Neural progenitor cell (in vitro differentiated cells): ENCODE measurements at regions not wholly inside any gene's neighbourhood (a gene's known extent, or its start where the extent isn't known, plus 50 kb on each side); places are given as distances from the start of the nearest gene placed in this dataset.

Experiments used
- DNase-seq: peaks from one replicate; pipeline ENCODE4 v3.0.0-alpha.2; 2016; ENCODE audit warnings: low spot score
- H2AFZ ChIP-seq: fragments of 200-600 bp; sonication (generic); replicated peaks from 2 replicates; pipeline ENCODE4 v1.6.1; 2016; ENCODE audit warnings: antibody characterized with exemption
- H3F3A ChIP-seq: fragments of 200-600 bp; sonication (generic); 2 replicates; pipeline ENCODE4 v1.6.1; 2016; ENCODE audit warnings: antibody characterized with exemption, low read depth
- H3K27ac ChIP-seq: fragments of 200-600 bp; sonication (generic); 2 replicates; pipeline ENCODE4 v1.5.1; 2016; ENCODE audit warnings: mild to moderate bottlenecking
- H3K27me3 ChIP-seq: fragments of 200-600 bp; sonication (generic); 2 replicates; pipeline ENCODE4 v1.6.1; 2016; ENCODE audit warnings: mild to moderate bottlenecking, moderate library complexity
- H3K36me3 ChIP-seq: fragments of 200-600 bp; sonication (generic); 2 replicates; pipeline ENCODE4 v1.5.1; 2016
- H3K4me1 ChIP-seq: fragments of 200-600 bp; sonication (generic); 2 replicates; pipeline ENCODE4 v1.6.1; 2016; ENCODE audit warnings: mixed run types
- H3K4me2 ChIP-seq: fragments of 200-600 bp; sonication (generic); 2 replicates; pipeline ENCODE4 v1.6.1; 2016
- H3K4me3 ChIP-seq: fragments of 200-600 bp; sonication (generic); 2 replicates; pipeline ENCODE4 v1.5.1; 2016
- H3K79me2 ChIP-seq: fragments of 200-600 bp; sonication (generic); 2 replicates; pipeline ENCODE4 v1.6.1; 2016; ENCODE audit warnings: low read depth
- H3K9ac ChIP-seq: fragments of 200-600 bp; sonication (generic); 2 replicates; pipeline ENCODE4 v1.6.1; 2016
- H3K9me3 ChIP-seq: fragments of 200-600 bp; sonication (generic); 2 replicates; pipeline ENCODE4 v1.5.1; 2016; ENCODE audit warnings: low read depth
- H4K20me1 ChIP-seq: fragments of 200-600 bp; sonication (generic); 2 replicates; pipeline ENCODE4 v1.6.1; 2016; ENCODE audit warnings: low read depth
- H3K27ac Mint-ChIP-seq: 3 replicates; pipeline ENCODE4 v1.8.0; 2021; ENCODE audit warnings: mixed read lengths
- H3K27me3 Mint-ChIP-seq: 2 replicates; pipeline ENCODE4 v1.8.0; 2022; ENCODE audit warnings: low read depth, mild to moderate bottlenecking, inconsistent platforms, moderate library complexity, mixed read lengths; ENCODE audit not compliant: insufficient read depth
- H3K36me3 Mint-ChIP-seq: 3 replicates; pipeline ENCODE4 v1.8.0; 2021; ENCODE audit warnings: mixed read lengths
- H3K4me1 Mint-ChIP-seq: 3 replicates; pipeline ENCODE4 v1.8.0; 2021; ENCODE audit warnings: mixed read lengths
- H3K4me3 Mint-ChIP-seq: 3 replicates; pipeline ENCODE4 v1.8.0; 2021; ENCODE audit warnings: mild to moderate bottlenecking, moderate library complexity, mixed read lengths
- H3K9me3 Mint-ChIP-seq: 3 replicates; pipeline ENCODE4 v1.8.0; 2020; ENCODE audit warnings: mixed read lengths
- CTCF ChIP-seq: fragments of 200-600 bp; sonication (generic); IDR thresholded peaks from 2 replicates; pipeline ENCODE4 v1.5.1; 2017; ENCODE audit warnings: antibody characterized with exemption, mild to moderate bottlenecking
- EZH2 ChIP-seq: fragments of 200-600 bp; sonication (generic); IDR thresholded peaks from 2 replicates; pipeline ENCODE4 v1.6.1; 2017; ENCODE audit warnings: antibody characterized with exemption, mild to moderate bottlenecking, moderate library complexity
- EZH2phosphoT487 ChIP-seq: fragments of 200-600 bp; sonication (generic); IDR thresholded peaks from 2 replicates; pipeline ENCODE4 v1.6.1; 2017; ENCODE audit warnings: antibody characterized with exemption

- Histone ChIP-seq H3F3A (peaks cover 5% of the 10 kb centered on the region), H3K4me1 (peaks cover 2% of the 10 kb centered on the region), H2AFZ (no peak overlapping the region), H3K4me2 (no peak overlapping the region), H3K4me3 (no peak overlapping the region), H3K9ac (no peak overlapping the region), H3K9me3 (no peaks in the 10 kb centered on the region), H3K79me2 (no peaks in the 10 kb centered on the region), H3K27ac (no peak overlapping the region), H3K36me3 (no peaks in the 10 kb centered on the region), H4K20me1 (no peaks in the 10 kb centered on the region), H3K27me3 (no peaks in the 10 kb centered on the region)
- peaks cover 12% of the 10 kb centered on the region for H3K9me3 Mint-ChIP-seq
- no peak overlapping the region for H3K27ac Mint-ChIP-seq
- H3K4me1 Mint-ChIP-seq: no peaks in the 10 kb centered on the region
- no peak for DNase-seq
- no peaks in the 10 kb centered on the region for H3K36me3 Mint-ChIP-seq
- no peak for TF ChIP-seq EZH2phosphoT487
- no peak for TF ChIP-seq EZH2
- no peak for TF ChIP-seq CTCF
- H3K27me3 Mint-ChIP-seq: peaks cover 2% of the 10 kb centered on the region
- no peak overlapping the region for H3K4me3 Mint-ChIP-seq
Measured at GRCh38 chr19:30173593-30174356, 198.4 kb upstream of the ZNF536 start.

GRCh38 chr19:30174357-30174645 is 197.9 kb upstream of the ZNF536 start:
- Histone ChIP-seq H3K4me3 (no peak overlapping the region), H3K4me1 (peaks cover 4% of the 10 kb centered on the region), H3K9me3 (no peaks in the 10 kb centered on the region), H3K4me2 (no peak overlapping the region), H3K9ac (no peak overlapping the region), H3K27me3 (no peaks in the 10 kb centered on the region), H3K79me2 (no peaks in the 10 kb centered on the region), H2AFZ (no peak overlapping the region), H3F3A (peaks cover 10% of the 10 kb centered on the region), H3K36me3 (no peaks in the 10 kb centered on the region), H3K27ac (no peak overlapping the region), H4K20me1 (no peaks in the 10 kb centered on the region)
- no peak overlapping the region for H3K4me3 Mint-ChIP-seq
- no peaks in the 10 kb centered on the region for H3K4me1 Mint-ChIP-seq
- peaks cover 13% of the 10 kb centered on the region for H3K9me3 Mint-ChIP-seq
- no peak overlapping the region for H3K27ac Mint-ChIP-seq
- TF ChIP-seq EZH2phosphoT487 (no peak), EZH2 (no peak), CTCF (no peak)
- H3K27me3 Mint-ChIP-seq: peaks cover 2% of the 10 kb centered on the region
- no peaks in the 10 kb centered on the region for H3K36me3 Mint-ChIP-seq
- DNase-seq: no peak

GRCh38 chr19:30174791-30175190 is 197.4 kb upstream of the ZNF536 start:
- Histone ChIP-seq H3K4me2 (no peak overlapping the region), H3K9ac (no peak overlapping the region), H3F3A (peaks cover 12% of the 10 kb centered on the region), H3K27ac (no peak overlapping the region), H3K79me2 (no peaks in the 10 kb centered on the region), H3K36me3 (no peaks in the 10 kb centered on the region), H3K9me3 (no peaks in the 10 kb centered on the region), H3K27me3 (no peaks in the 10 kb centered on the region), H3K4me3 (no peak overlapping the region), H2AFZ (no peak overlapping the region), H4K20me1 (no peaks in the 10 kb centered on the region), H3K4me1 (peaks cover 4% of the 10 kb centered on the region)
- Mint-ChIP-seq H3K4me1 (no peaks in the 10 kb centered on the region), H3K27ac (no peak overlapping the region), H3K4me3 (no peak overlapping the region), H3K36me3 (no peaks in the 10 kb centered on the region), H3K9me3 (peaks cover 17% of the 10 kb centered on the region), H3K27me3 (peaks cover 2% of the 10 kb centered on the region)
- TF ChIP-seq CTCF (no peak), EZH2phosphoT487 (no peak), EZH2 (no peak)
- DNase-seq: no peak
